Stimulated activated CD4-positive, alpha-beta T cell treated with anti-CD3 and anti-CD28 coated beads, Interleukin-12 subunit alpha, Interleukin-12 subunit beta, amount 100 ng/mL, for 24 hours (primary cell): ENCODE measurements at regions not wholly inside any gene's neighbourhood (a gene's known extent, or its start where the extent isn't known, plus 50 kb on each side); places are given as distances from the start of the nearest gene placed in this dataset.
"Not testable (repeated sequence)": the region's sequence is repeated elsewhere in the genome, so short reads cannot be mapped to it uniquely, and the experiment has no call there.

Experiments
- DNase-seq, 2 experiments: peaks; one replicate each; pipeline ENCODE4 v3.0.0-alpha.2; 2020; ENCODE audit warnings: low read depth in 2 of 2

GRCh38 chr13:62205273-62205672, 789.6 kb upstream of the PCDH20 start:
- no peak for DNase-seq

- DNase-seq = no peak
Observed at GRCh38 chr13:62194371-62194770, 778.7 kb upstream of the PCDH20 start.

GRCh38 chr13:62193919-62194318, 778.3 kb upstream of the PCDH20 start:
- no peak for DNase-seq

GRCh38 chr13:62185631-62186255, 770.1 kb upstream of the PCDH20 start:
- DNase-seq = no peak

GRCh38 chr13:62176051-62176450, 760.4 kb upstream of the PCDH20 start:
- no peak for DNase-seq

- no peak for DNase-seq
Observed at GRCh38 chr13:62173958-62174357, 758.3 kb upstream of the PCDH20 start.

- no peak for DNase-seq
Observed at GRCh38 chr13:62171697-62172096, 756.0 kb upstream of the PCDH20 start.

- DNase-seq = no peak
Observed at GRCh38 chr13:62168891-62169290, 753.2 kb upstream of the PCDH20 start.

- DNase-seq = no peak
Observed at GRCh38 chr13:62167650-62168172, 752.1 kb upstream of the PCDH20 start.

GRCh38 chr13:62162860-62163259, 747.2 kb upstream of the PCDH20 start:
- no peak for DNase-seq

- DNase-seq = no peak
Observed at GRCh38 chr13:62158520-62158919, 742.9 kb upstream of the PCDH20 start.

- not testable (repeated sequence) for DNase-seq
Observed at GRCh38 chr13:62151724-62152123, 736.1 kb upstream of the PCDH20 start.

GRCh38 chr13:62142048-62142447, 726.4 kb upstream of the PCDH20 start:
- no peak for DNase-seq

GRCh38 chr13:62139597-62139996, 723.9 kb upstream of the PCDH20 start:
- no peak for DNase-seq

- no peak for DNase-seq
Observed at GRCh38 chr13:62137629-62138405, 722.2 kb upstream of the PCDH20 start.

GRCh38 chr13:62131604-62132003, 716.0 kb upstream of the PCDH20 start:
- DNase-seq = no peak

- DNase-seq = no peak
Observed at GRCh38 chr13:62130062-62130970, 714.7 kb upstream of the PCDH20 start.

GRCh38 chr13:62129000-62129551, 713.4 kb upstream of the PCDH20 start:
- no peak for DNase-seq

GRCh38 chr13:62126400-62126799, 710.8 kb upstream of the PCDH20 start:
- no peak for DNase-seq

- no peak for DNase-seq
Observed at GRCh38 chr13:62125451-62125850, 709.8 kb upstream of the PCDH20 start.

- DNase-seq = no peak
Observed at GRCh38 chr13:62123409-62123808, 707.8 kb upstream of the PCDH20 start.

GRCh38 chr13:62122434-62122833, 706.8 kb upstream of the PCDH20 start:
- no peak for DNase-seq
